ENCODE measurements at regions not wholly inside any gene's neighbourhood (a gene's known extent, or its start where the extent isn't known, plus 50 kb on each side); places are given as distances from the start of the nearest gene placed in this dataset.

GRCh38 chr9:14031810-14032209, 282.1 kb downstream of the NFIB start:
- no peak for DNase-seq

- no peak for DNase-seq
These were observed 282.9 kb downstream of the NFIB start for GRCh38 chr9:14031060-14031414.

GRCh38 chr9:14030375-14031059, 283.4 kb downstream of the NFIB start:
- DNase-seq, result peak; percentile 73

- no peak for DNase-seq
These were observed 284.1 kb downstream of the NFIB start for GRCh38 chr9:14029806-14030374.

- DNase-seq, result peak; percentile 48
These were observed 286.7 kb downstream of the NFIB start for GRCh38 chr9:14027116-14027800.

GRCh38 chr9:14025741-14026140, 288.2 kb downstream of the NFIB start:
- DNase-seq, result no peak

GRCh38 chr9:14023285-14023684, 290.7 kb downstream of the NFIB start:
- no peak for DNase-seq

- DNase-seq, result no peak
These were observed 291.9 kb downstream of the NFIB start for GRCh38 chr9:14021871-14022525.

GRCh38 chr9:14018081-14018480, 295.9 kb downstream of the NFIB start:
- no peak for DNase-seq

- DNase-seq, result no peak
These were observed 299.2 kb downstream of the NFIB start for GRCh38 chr9:14014744-14015143.

GRCh38 chr9:14014218-14014617, 299.7 kb downstream of the NFIB start:
- no peak for DNase-seq

GRCh38 chr9:14011799-14012560, 302.0 kb downstream of the NFIB start:
- DNase-seq, result no peak

GRCh38 chr9:14007190-14007769, 306.7 kb downstream of the NFIB start:
- no peak for DNase-seq

GRCh38 chr9:14006386-14007187, 307.4 kb downstream of the NFIB start:
- no peak for DNase-seq

GRCh38 chr9:14004110-14004509, 309.8 kb downstream of the NFIB start:
- DNase-seq, result no peak

GRCh38 chr9:13994240-13994639, 319.7 kb downstream of the NFIB start:
- no peak for DNase-seq

GRCh38 chr9:13993632-13994185, 320.2 kb downstream of the NFIB start:
- peak; percentile 1 for DNase-seq

GRCh38 chr9:13992138-13993088, 321.5 kb downstream of the NFIB start:
- DNase-seq, result peak; percentile 10

- no peak for DNase-seq
These were observed 322.5 kb downstream of the NFIB start for GRCh38 chr9:13991395-13991794.

- DNase-seq, result no peak
These were observed 322.9 kb downstream of the NFIB start for GRCh38 chr9:13990994-13991393.

Data from COR-L47 (cell line).